SJCRH30 (cell line): ENCODE measurements at regions not wholly inside any gene's neighbourhood (a gene's known extent, or its start where the extent isn't known, plus 50 kb on each side); places are given as distances from the start of the nearest gene placed in this dataset.
"Not testable (repeated sequence)": the region's sequence is repeated elsewhere in the genome, so short reads cannot be mapped to it uniquely, and the experiment has no call there.

Experiments used
- DNase-seq, 2 experiments: peaks; one replicate each; pipeline ENCODE4 v3.0.0-alpha.2; 2015 to 2020
- H3K27ac ChIP-seq: fragments of 250-450 bp; sonication (Bioruptor Pico); 2 replicates; pipeline ENCODE4 v1.5.1; 2020; ENCODE audit warnings: mild to moderate bottlenecking, moderate library complexity
- H3K27me3 ChIP-seq: fragments of 250-450 bp; sonication (Bioruptor Pico); 2 replicates; pipeline ENCODE4 v1.5.1; 2020; ENCODE audit warnings: mild to moderate bottlenecking, moderate library complexity
- H3K36me3 ChIP-seq: fragments of 250-450 bp; sonication (Bioruptor Pico); 2 replicates; pipeline ENCODE4 v1.5.1; 2020; ENCODE audit warnings: mild to moderate bottlenecking, moderate library complexity
- H3K4me1 ChIP-seq: fragments of 250-450 bp; sonication (Bioruptor Pico); 2 replicates; pipeline ENCODE4 v1.5.1; 2020; ENCODE audit warnings: mild to moderate bottlenecking, moderate library complexity
- H3K4me3 ChIP-seq: fragments of 250-450 bp; sonication (Bioruptor Pico); 2 replicates; pipeline ENCODE4 v1.5.1; 2020; ENCODE audit warnings: mild to moderate bottlenecking, moderate library complexity
- H3K9me3 ChIP-seq: fragments of 250-450 bp; sonication (Bioruptor Pico); replicated peaks from 2 replicates; pipeline ENCODE4 v1.5.1; 2020; ENCODE audit warnings: mild to moderate bottlenecking, moderate library complexity

DNA sequence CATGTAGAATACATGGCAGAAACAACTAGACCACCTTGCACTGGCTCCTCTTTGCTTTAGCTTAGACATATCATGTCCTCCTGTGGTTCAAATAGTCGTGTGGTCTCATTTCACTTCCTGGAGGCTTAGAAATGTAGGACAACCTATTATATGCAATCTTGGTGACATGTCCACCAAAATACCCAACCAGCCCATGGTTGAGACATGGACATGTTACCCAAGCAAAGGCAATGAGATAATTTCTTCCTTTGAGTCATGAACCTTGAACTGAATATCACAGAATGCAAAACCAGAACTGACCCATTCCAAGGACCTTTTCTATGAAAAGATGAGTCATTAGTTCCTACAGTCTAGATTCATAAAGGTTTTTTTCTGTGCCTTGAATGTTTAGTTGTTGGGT, 309.0 kb upstream of the MDFIC2 start:
- Histone ChIP-seq H3K36me3 (no peaks in the 10 kb centered on the region), H3K9me3 (no peaks in the 10 kb centered on the region), H3K4me3 (no peak overlapping the region), H3K4me1 (no peaks in the 10 kb centered on the region), H3K27me3 (no peaks in the 10 kb centered on the region), H3K27ac (no peak overlapping the region)
- no peak for DNase-seq

DNA sequence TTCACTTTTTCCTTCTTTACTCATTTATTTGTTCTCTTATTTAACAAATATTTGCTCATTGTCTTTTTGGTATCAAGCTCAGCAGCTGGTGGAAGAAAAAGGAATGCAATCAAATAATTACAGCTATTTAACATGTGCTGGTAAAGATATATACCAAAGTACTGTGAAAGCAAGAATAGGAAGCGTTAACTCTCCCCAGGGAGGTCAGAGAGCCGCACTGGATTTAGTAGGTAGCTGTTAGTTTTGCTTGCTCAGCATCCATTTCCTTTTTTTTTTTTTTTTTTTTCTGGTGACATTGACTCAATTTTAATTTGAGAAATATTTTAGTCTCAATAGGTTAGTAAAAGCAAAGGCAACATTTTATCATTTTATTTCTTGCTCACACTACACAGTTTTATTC, 308.5 kb upstream of the MDFIC2 start:
- no peak overlapping the region for H3K27ac ChIP-seq
- H3K9me3 ChIP-seq, result no peaks in the 10 kb centered on the region
- no peaks in the 10 kb centered on the region for H3K36me3 ChIP-seq
- no peaks in the 10 kb centered on the region for H3K4me1 ChIP-seq
- no peak overlapping the region for H3K4me3 ChIP-seq
- H3K27me3 ChIP-seq, result no peaks in the 10 kb centered on the region
- DNase-seq, result no peak

DNA sequence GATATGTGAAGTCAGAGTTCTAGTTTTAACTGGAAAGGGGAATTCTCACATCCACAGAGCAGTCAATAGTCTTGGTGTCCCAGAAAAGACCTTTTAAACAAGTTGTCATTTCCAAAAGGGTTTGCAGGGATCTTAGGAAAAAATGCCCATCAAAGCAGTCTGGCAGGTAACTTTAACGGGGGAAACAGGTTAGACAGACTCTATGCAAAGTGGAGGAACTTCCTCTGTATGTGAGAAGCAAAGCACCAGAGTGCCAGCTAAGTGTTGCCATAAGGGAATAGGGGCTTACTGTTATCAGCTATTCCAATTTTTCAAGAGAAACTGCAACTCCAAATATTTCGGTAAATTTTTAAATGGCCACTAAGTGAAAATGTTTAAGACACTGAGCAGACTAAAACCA, 307.9 kb upstream of the MDFIC2 start:
- Histone ChIP-seq H3K9me3 (no peaks in the 10 kb centered on the region), H3K27ac (no peak overlapping the region), H3K4me3 (no peak overlapping the region), H3K4me1 (no peaks in the 10 kb centered on the region), H3K36me3 (no peaks in the 10 kb centered on the region), H3K27me3 (no peaks in the 10 kb centered on the region)
- DNase-seq, result no peak

DNA sequence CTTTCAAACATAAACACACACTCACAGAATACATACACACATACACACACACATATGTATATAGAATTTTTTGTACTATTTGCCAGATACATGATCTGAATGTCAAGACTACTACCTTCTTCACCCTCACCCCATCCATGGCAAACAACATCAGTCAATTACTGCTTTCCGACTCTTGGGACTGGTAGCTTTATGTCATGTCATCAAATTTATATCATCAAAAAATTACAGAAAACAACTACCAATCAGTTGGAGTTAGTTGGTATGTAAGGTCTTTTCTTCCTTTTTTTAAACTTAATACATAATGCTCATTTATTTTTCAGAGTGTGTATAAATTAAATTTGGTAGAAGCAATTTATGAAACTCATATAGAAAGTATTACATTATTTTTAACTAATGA, 305.7 kb upstream of the MDFIC2 start:
- Histone ChIP-seq H3K27ac (no peak overlapping the region), H3K27me3 (no peaks in the 10 kb centered on the region), H3K4me3 (no peak overlapping the region), H3K9me3 (no peaks in the 10 kb centered on the region), H3K36me3 (no peaks in the 10 kb centered on the region), H3K4me1 (no peaks in the 10 kb centered on the region)
- DNase-seq, result no peak

DNA sequence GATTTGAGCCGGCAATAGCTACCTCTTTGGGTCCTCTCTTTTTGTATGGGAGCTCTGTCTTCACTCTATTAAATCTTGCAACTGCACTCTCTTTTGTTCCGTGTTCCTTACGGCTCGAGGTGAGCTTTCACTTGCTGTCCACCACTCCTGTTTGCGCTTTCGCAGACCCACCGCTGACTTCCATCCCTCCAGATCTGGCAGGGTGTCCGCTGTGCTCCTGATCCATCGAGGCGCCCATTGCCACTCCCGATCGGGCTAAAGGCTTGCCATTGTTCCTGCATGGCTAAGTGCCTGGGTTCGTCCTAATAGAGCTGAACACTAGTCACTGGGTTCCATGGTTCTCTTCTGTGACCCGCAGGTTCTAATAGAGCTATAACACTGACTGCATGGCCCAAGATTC, 304.9 kb upstream of the MDFIC2 start:
- H3K9me3 ChIP-seq, H3K27me3 ChIP-seq, DNase-seq, H3K4me3 ChIP-seq, H3K27ac ChIP-seq, H3K4me1 ChIP-seq, H3K36me3 ChIP-seq: not testable (repeated sequence)

DNA sequence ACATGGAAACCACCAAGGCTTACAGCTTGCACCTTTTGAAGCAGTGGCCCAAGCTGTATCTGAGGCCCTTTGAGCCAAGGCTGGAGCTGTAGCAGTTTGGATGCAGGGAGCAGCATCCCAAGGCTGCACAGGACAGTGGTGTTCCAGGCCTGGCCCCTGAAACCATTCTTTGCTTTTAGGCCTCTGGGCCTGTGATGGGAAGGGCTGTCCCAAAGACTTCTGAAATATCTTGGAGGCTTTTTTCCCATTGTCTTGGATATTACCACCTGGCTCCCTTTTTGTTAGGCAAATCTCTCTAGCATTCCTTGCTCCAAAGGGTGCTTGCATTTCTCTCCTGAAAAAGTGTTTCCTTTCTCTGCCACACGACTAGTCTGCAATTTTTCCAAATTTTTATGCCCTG, 302.8 kb upstream of the MDFIC2 start:
- no peak for DNase-seq
- Histone ChIP-seq H3K27me3 (no peaks in the 10 kb centered on the region), H3K9me3 (no peaks in the 10 kb centered on the region), H3K4me3 (no peak overlapping the region), H3K27ac (no peak overlapping the region), H3K4me1 (no peaks in the 10 kb centered on the region), H3K36me3 (no peaks in the 10 kb centered on the region)

DNA sequence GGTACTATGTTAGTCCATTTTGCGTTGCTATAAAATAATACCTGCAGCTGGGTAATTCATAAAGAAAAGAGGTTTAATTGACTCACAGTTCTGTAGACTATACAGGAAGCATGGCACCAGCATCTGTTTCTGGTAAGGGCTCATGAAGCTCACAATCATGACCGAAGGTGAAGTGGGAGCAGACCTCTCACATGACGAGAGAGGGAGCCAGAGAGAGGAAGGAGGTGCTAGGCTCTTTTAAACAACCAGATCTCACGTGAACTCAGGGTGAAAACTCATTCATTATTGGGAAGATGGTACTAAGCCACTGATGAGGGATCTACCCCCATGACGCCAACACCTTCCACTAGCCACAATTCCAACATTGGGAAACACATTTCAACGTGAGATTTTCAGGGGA, 301.7 kb upstream of the MDFIC2 start:
- no peak overlapping the region for H3K27ac ChIP-seq
- DNase-seq, result peak in 1 of 2 experiments; percentile 1
- H3K9me3 ChIP-seq, result no peaks in the 10 kb centered on the region
- H3K27me3 ChIP-seq, result no peaks in the 10 kb centered on the region
- no peaks in the 10 kb centered on the region for H3K36me3 ChIP-seq
- no peak overlapping the region for H3K4me3 ChIP-seq
- H3K4me1 ChIP-seq, result no peaks in the 10 kb centered on the region

DNA sequence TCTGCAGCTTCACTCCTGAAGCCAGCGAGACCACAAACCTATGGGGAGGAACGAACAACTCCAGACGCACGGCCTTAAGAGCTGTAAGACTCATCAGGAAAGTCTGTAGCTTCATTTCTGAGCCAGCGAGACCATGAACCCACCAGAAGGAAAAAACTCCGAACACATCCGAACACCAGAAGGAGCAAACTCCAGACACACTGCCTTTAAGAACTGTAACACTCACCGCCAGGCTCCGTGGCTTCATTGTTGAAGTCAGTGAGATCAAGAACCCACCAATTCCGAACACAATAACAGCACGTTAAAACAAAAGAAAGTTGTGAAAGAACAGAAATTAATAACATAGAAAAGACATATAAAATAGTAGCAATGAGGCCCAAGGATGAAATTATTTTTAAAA, 300.5 kb upstream of the MDFIC2 start:
- no peak for DNase-seq
- Histone ChIP-seq H3K9me3 (no peaks in the 10 kb centered on the region), H3K27me3 (no peaks in the 10 kb centered on the region), H3K36me3 (no peaks in the 10 kb centered on the region), H3K4me1 (no peaks in the 10 kb centered on the region), H3K4me3 (no peak overlapping the region), H3K27ac (no peak overlapping the region)

DNA sequence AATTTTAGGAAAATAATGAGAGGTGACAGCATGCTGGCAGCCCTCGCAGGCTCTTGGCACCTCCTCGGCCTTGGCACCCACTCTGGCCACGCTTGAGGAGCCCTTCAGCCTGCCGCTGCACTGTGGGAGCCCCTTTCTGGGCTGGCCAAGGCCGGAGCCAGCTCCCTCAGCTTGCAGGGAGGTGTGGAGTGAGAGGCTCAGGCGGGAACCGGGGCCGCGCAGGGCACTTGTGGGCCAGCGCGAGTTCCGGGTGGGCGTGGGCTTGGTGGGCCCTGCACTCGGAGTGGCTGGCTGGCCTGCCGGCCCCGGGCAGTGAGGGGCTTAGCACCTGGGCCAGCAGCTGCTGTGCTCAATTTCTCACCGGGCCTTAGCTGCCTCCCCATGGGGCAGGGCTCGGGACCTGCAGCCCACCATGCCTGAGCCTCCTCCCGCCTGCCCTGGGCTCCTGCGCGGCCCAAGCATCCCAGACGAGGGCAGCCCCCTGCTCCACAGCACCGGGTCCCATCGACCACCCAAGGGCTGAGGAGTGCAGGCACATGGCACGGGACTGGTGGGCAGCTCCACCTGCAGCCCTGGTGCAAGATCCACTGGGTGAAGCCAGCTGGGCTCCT, 299.3 kb upstream of the MDFIC2 start:
- not testable (repeated sequence) for H3K27ac ChIP-seq, H3K9me3 ChIP-seq, DNase-seq, H3K4me1 ChIP-seq, H3K4me3 ChIP-seq, H3K36me3 ChIP-seq, H3K27me3 ChIP-seq

DNA sequence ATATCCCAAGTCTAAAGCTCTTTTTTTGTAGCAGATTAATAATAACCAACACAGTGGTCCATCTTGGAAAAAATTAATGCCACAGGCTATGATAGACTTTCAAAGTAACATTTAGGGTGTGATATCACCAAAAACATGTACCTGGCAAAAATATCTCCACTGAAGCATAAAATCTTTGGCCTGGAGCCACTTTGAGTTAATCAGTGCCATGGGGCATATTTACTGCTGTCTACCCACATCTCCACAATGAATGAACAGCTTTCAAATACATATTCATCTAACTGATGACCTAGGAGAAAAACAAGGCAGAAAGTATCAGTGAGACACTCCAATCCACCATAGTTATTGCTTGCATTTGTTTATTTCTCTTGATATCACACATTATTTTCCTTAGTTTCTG, 296.0 kb upstream of the MDFIC2 start:
- H3K9me3 ChIP-seq, result no peaks in the 10 kb centered on the region
- H3K36me3 ChIP-seq, result no peaks in the 10 kb centered on the region
- no peaks in the 10 kb centered on the region for H3K27me3 ChIP-seq
- DNase-seq, result no peak
- H3K4me1 ChIP-seq, result no peaks in the 10 kb centered on the region
- H3K4me3 ChIP-seq, result no peak overlapping the region
- no peak overlapping the region for H3K27ac ChIP-seq

DNA sequence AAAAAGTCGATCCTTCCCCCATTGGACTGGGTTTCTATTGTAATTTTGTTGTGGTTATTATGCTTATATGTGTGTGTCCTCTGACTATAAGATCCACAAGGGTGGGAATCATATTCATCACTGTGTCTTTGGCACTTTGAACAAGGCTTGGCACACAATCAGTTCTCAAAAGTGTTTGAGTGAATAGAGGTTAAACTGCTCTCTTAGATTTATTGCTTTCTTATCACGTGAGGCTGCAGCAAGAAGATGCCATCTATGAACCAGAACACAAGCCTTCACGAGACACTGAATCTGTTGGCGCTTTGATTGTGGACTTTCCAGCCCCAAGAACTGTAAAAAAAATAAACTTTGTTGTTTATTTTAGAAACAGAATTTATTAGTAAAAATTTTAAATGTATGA, 295.0 kb upstream of the MDFIC2 start:
- Histone ChIP-seq H3K4me1 (no peaks in the 10 kb centered on the region), H3K27ac (no peak overlapping the region), H3K4me3 (no peak overlapping the region), H3K9me3 (no peaks in the 10 kb centered on the region), H3K27me3 (no peaks in the 10 kb centered on the region), H3K36me3 (no peaks in the 10 kb centered on the region)
- no peak for DNase-seq

DNA sequence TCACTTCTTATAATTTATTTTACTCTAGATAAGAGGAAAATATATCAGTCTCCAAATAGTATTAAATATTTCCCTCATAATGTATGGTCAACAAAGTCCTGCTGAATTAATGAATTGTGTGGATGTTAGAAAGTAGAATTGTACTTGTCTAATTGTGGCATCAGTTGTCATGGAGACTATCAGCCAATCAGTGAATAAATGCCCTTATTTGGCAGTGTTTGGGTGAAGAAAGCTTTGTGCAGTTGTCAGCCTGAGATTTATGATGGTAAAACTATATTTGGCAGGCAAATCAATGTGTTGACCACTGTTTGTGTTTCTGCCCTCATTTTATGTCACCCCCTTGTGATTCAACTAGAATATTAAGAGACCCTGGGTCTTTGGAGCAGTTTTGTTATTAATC, 293.6 kb upstream of the MDFIC2 start:
- Histone ChIP-seq H3K27me3 (no peaks in the 10 kb centered on the region), H3K4me3 (no peak overlapping the region), H3K27ac (no peak overlapping the region), H3K36me3 (no peaks in the 10 kb centered on the region), H3K4me1 (no peaks in the 10 kb centered on the region), H3K9me3 (no peaks in the 10 kb centered on the region)
- DNase-seq, result no peak

DNA sequence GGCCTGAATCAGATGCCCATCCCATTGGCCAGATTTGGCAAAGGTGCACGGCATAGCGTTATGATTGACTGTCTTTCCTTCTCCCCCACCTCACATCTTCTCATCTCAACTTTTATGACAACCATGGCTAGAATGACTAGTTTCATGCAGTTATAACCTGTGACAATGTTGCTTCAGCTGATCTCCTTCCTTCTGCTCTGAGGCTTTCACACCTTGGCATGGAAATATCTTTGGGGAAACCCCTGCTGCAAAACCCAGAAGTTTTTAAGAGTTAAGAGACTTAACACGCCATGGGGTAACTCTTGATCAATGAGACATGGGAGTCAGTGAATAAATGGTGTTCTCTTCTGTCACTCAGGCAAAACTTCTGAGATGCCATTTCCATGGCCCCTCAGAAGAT, 290.7 kb upstream of the MDFIC2 start:
- no peak for DNase-seq
- Histone ChIP-seq H3K27me3 (no peaks in the 10 kb centered on the region), H3K4me1 (no peaks in the 10 kb centered on the region), H3K27ac (no peak overlapping the region), H3K36me3 (no peaks in the 10 kb centered on the region), H3K9me3 (no peaks in the 10 kb centered on the region), H3K4me3 (no peak overlapping the region)

DNA sequence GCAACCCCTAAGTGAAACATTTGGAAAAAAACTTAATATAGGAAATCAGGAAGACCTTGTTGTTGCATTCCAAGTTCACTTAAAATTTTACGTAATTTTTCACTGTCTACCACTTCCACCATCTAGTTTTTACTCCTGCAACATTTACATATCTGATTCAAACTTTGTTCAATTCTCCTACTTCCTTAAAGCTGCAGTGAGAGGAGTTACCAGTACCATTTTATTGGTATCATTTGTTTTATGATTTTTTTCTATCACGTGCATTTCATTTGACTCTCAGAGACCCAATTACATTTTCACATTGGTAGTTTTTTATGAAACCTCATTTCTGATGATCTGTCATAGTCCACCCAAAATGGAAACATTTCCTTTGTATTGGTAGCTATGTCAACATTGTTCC, 284.9 kb upstream of the MDFIC2 start:
- Histone ChIP-seq H3K4me1 (no peaks in the 10 kb centered on the region), H3K27ac (no peak overlapping the region), H3K27me3 (no peaks in the 10 kb centered on the region), H3K4me3 (no peak overlapping the region), H3K36me3 (no peaks in the 10 kb centered on the region), H3K9me3 (no peaks in the 10 kb centered on the region)
- no peak for DNase-seq

DNA sequence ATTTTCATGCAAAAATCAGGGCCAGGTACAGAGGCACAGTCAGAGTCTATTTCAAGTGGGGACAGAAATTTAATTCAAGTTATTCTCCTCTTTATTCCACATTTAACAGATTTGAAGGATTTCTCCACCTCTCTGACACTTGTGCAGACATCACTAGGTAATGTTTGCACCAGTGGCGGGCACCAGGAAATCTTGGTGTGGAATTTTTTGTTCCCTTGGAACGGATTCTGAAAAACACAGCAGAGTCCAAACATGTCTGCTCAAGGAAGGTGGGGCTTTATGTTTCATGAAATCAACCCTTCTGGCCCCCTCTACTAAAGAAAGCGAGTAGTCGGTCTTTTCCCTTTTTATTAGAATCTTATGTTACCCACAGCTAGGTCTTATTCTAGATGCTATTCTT, 271.2 kb upstream of the MDFIC2 start:
- Histone ChIP-seq H3K36me3 (no peaks in the 10 kb centered on the region), H3K27me3 (no peaks in the 10 kb centered on the region), H3K4me1 (no peaks in the 10 kb centered on the region), H3K27ac (no peak overlapping the region), H3K4me3 (no peak overlapping the region), H3K9me3 (no peaks in the 10 kb centered on the region)
- DNase-seq, result no peak

DNA sequence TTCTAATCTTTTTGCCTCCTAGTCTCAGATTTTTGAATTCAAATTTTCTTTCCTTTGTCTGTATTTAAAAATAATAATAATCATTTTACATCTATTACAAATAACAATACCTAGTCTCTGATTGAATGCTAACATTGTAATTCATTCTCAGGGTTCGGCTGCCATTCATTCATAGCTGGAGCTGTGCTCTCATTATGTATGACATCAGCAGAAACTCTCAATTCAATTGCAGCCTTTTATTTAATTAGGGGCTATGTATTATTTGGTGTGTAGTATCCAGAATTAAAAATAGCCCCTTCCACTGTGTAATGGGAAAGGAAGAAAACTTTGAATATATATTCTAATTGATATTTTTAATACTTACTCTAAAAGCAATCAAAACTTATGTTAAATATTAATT, 270.4 kb upstream of the MDFIC2 start:
- H3K27ac ChIP-seq, result no peak overlapping the region
- no peaks in the 10 kb centered on the region for H3K9me3 ChIP-seq
- no peaks in the 10 kb centered on the region for H3K27me3 ChIP-seq
- H3K4me1 ChIP-seq, result no peaks in the 10 kb centered on the region
- no peak overlapping the region for H3K4me3 ChIP-seq
- DNase-seq, result no peak
- no peaks in the 10 kb centered on the region for H3K36me3 ChIP-seq

DNA sequence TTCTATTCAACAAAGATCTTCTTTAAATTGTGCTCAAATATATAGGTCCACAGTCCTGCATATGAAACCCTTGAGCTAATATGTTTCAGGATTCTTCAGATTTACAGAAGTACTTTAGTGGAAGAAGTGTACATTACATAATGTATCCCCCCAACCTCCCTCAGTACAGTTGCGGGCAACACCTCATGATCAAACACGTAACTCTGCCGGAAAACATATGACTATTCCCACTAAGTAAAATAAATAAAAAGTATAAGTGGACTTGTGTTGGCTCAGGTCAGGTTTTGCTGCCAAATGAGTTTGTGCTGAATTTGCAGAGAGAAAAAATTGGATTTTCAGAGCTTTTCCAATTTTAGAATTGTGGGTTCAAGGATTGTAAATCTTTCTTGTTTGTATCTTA, 267.6 kb upstream of the MDFIC2 start:
- Histone ChIP-seq H3K4me3 (no peak overlapping the region), H3K27ac (no peak overlapping the region), H3K9me3 (no peaks in the 10 kb centered on the region), H3K27me3 (no peaks in the 10 kb centered on the region), H3K36me3 (no peaks in the 10 kb centered on the region), H3K4me1 (no peaks in the 10 kb centered on the region)
- DNase-seq, result no peak
